GM13976 (cell line): ENCODE measurements at regions not wholly inside any gene's neighbourhood (a gene's known extent, or its start where the extent isn't known, plus 50 kb on each side); places are given as distances from the start of the nearest gene placed in this dataset.

Experiments used
- DNase-seq: peaks from one replicate; pipeline ENCODE4 v3.0.0; 2012; ENCODE audit warnings: low spot score
- CTCF ChIP-seq: IDR thresholded peaks from 2 replicates; pipeline ENCODE4 v1.5.1; 2012; ENCODE audit warnings: borderline replicate concordance, mild to moderate bottlenecking; ENCODE audit not compliant: insufficient read depth; ENCODE audit errors: extremely low read depth, missing control alignments, control extremely low read depth
- in situ Hi-C: fragments of 300-500 bp; cut with MboI; formaldehyde crosslinking; loops from one replicate; pipeline ENCODE4 v1.12.0; 2022; ENCODE audit warnings: low sequenced_read_pairs, mixed read lengths, inconsistent platforms; ENCODE audit not compliant: unreplicated experiment

GRCh38 chr2:167853717-167854116, 393.7 kb downstream of the STK39 start:
- in situ Hi-C loops, result no loop called here
- no peak for TF ChIP-seq CTCF
- no peak for DNase-seq

- in situ Hi-C loops, result no loop called here
- TF ChIP-seq CTCF, result no peak
- no peak for DNase-seq
Measured at GRCh38 chr2:167851876-167852275, 395.5 kb downstream of the STK39 start.

- TF ChIP-seq CTCF, result no peak
- DNase-seq, result no peak
- in situ Hi-C loops, result no loop called here
Measured at GRCh38 chr2:167851323-167851860, 396.0 kb downstream of the STK39 start.

GRCh38 chr2:167844714-167845530, 402.5 kb downstream of the STK39 start:
- TF ChIP-seq CTCF, result no peak
- in situ Hi-C loops, result no loop called here
- no peak for DNase-seq

- in situ Hi-C loops, result no loop called here
- no peak for DNase-seq
- no peak for TF ChIP-seq CTCF
Measured at GRCh38 chr2:167843657-167844056, 403.7 kb downstream of the STK39 start.

- no peak for DNase-seq
- in situ Hi-C loops, result no loop called here
- no peak for TF ChIP-seq CTCF
Measured at GRCh38 chr2:167843217-167843616, 404.2 kb downstream of the STK39 start.
